Prostate gland (tissue), 2 donors: ENCODE measurements at regions not wholly inside any gene's neighbourhood (a gene's known extent, or its start where the extent isn't known, plus 50 kb on each side); places are given as distances from the start of the nearest gene placed in this dataset.

Source experiments
- POLR2A ChIP-seq: fragments of 450-650 bp; IDR thresholded peaks from one replicate; pipeline ENCODE4 v1.6.1; 2016; ENCODE audit warnings: antibody characterized with exemption, mild to moderate bottlenecking
- POLR2AphosphoS5 ChIP-seq: sonication (generic); formaldehyde crosslinking; IDR thresholded peaks from one replicate; pipeline ENCODE4 v1.6.1; 2017; ENCODE audit warnings: antibody characterized with exemption
- TF ChIP-seq, protein P1 (sequence below), 4 experiments: fragments of 200-600 bp in 2 of 4; fragments of 450-650 bp in 2 of 4; sonication (generic) in 2 of 4; IDR thresholded peaks; 1 replicate in 3 of 4; 2 replicates in 1 of 4; pipeline ENCODE4 v1.5.1; 2016 to 2019; ENCODE audit warnings: antibody characterized with exemption in 4 of 4, mild to moderate bottlenecking in 2 of 4, moderate library complexity in 2 of 4

DNA sequence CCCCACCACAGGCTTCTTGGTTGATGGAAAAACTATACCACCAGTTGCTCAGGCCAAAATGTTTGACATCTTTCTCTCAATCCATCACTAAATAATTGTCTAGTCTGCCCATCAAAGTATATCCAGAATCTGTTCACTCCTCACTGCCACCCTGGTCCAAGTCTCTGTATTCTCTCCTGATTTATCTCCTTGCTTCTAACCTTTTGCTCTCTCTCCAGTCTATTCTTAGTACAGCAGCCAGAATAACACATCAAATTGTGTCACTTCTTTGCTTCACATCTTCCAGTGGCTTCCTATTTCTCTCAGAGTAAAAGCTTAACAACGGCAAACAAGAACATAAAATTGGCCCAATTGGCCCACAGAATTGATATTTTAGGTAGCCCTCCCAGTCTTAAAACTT, 272.8 kb downstream of the IPO8 start:
- TF ChIP-seq, protein P1, sequence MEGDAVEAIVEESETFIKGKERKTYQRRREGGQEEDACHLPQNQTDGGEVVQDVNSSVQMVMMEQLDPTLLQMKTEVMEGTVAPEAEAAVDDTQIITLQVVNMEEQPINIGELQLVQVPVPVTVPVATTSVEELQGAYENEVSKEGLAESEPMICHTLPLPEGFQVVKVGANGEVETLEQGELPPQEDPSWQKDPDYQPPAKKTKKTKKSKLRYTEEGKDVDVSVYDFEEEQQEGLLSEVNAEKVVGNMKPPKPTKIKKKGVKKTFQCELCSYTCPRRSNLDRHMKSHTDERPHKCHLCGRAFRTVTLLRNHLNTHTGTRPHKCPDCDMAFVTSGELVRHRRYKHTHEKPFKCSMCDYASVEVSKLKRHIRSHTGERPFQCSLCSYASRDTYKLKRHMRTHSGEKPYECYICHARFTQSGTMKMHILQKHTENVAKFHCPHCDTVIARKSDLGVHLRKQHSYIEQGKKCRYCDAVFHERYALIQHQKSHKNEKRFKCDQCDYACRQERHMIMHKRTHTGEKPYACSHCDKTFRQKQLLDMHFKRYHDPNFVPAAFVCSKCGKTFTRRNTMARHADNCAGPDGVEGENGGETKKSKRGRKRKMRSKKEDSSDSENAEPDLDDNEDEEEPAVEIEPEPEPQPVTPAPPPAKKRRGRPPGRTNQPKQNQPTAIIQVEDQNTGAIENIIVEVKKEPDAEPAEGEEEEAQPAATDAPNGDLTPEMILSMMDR (IDR thresholded peaks at IDR 0.05), result no peak
- TF ChIP-seq POLR2A (no peak), POLR2AphosphoS5 (no peak)
